Muscle of arm (tissue), 1 donor: ENCODE measurements at regions not wholly inside any gene's neighbourhood (a gene's known extent, or its start where the extent isn't known, plus 50 kb on each side); places are given as distances from the start of the nearest gene placed in this dataset.
"Not testable (repeated sequence)": the region's sequence is repeated elsewhere in the genome, so short reads cannot be mapped to it uniquely, and the experiment has no call there.

Experiments
- DNase-seq: peaks from one replicate; pipeline ENCODE4 v3.0.0-alpha.2; 2013

DNA sequence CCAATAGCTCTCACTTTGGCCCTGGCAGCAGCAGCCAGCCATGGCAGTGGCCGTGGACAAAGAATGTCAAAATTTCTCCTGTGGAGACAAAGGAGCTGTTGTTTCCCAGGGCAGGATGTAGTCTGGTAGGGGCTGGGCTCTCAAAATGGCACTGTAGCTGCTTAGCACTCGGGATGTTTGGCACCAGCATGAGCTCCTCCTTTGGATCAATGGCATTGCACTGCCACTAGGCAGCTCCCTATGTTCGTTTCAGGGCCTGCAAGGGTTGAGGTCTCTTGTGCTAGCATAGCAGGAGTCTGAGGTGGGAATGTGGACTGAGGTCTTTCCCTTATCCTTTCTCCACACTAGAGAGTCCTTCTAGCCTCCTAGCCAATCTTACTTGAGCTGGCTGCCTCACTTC lies 948.8 kb upstream of the FAM98A start:
- DNase-seq = no peak

DNA sequence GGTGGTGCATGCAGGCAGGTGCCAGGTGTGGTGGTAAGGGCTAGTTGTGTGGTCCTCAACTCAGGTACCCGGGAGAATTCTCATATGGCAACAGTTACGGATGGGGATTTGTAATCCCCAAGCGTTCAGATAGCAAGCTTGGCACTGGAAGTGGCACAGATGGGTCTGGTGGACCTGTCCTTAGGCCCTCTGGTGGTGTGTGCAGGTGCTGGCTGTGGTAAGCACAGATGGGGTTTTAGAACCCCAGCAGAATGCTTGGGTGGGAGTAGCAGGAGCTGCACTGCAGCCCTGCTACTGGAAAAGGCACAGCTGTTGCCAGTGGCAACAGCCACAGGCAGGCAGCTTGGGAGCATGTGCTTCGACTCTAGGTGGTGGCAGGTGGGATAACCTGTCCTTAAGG lies 948.2 kb upstream of the FAM98A start:
- DNase-seq = no peak

GRCh38 chr2:34545486-34546136 lies 946.5 kb upstream of the FAM98A start:
- DNase-seq = no peak

DNA sequence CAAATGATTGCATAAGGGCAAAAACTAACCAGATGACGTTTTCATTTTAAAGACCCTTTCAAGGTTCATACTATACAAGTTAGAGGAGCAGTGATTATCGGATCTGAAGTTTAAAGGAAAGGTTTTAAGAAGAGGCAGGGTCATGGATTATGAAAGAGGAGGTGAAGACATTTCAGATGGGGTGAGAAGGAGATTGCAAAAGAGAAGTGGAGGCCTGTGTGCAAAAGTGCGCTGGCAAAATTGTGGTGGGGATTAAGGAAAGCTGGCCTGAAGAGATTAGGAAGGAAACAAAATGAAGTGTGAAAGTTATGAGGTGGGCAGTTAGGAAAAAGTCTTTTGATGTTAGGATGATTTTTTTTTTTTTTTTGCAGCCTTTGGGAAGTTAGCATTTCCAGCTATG lies 935.7 kb upstream of the FAM98A start:
- DNase-seq = no peak

DNA sequence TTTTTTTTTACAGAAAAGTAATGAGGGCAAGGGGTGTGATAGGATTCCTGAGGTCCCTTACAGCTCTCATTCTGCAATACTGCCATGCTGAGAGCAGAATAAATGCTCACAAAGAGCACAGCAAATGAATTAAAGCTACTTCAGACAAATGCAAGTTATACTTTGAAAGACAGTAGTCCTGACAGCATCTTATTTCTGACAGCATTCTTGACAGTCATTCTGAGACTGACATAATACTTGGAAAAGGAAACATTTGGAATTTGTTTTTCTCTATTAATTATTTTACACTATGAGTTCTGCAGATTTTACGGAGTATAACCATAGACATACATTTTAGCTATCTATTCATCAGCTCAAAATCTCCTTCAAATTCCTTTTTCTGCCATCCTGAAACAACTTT lies 935.2 kb upstream of the FAM98A start:
- DNase-seq = no peak

GRCh38 chr2:34533585-34534183 lies 934.6 kb upstream of the FAM98A start:
- no peak for DNase-seq

DNA sequence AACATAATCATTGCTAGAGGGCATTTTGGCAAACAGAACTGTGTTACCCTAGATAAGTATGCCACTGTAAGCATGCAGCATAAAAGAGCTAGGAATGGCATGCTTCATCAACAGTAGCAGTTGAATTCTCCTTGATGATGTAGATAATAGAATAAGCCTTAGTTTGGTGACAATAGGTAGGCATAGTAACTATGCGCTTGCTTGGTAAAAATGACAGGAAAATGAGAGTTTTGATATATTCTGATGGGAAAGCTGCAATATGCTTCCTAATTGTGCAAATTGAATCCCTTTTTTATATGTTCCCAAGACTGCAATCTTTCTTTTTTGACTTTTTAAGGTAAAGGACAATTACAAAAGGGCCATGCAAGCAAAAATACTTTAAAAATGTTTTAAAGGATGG lies 930.9 kb upstream of the FAM98A start:
- no peak for DNase-seq

DNA sequence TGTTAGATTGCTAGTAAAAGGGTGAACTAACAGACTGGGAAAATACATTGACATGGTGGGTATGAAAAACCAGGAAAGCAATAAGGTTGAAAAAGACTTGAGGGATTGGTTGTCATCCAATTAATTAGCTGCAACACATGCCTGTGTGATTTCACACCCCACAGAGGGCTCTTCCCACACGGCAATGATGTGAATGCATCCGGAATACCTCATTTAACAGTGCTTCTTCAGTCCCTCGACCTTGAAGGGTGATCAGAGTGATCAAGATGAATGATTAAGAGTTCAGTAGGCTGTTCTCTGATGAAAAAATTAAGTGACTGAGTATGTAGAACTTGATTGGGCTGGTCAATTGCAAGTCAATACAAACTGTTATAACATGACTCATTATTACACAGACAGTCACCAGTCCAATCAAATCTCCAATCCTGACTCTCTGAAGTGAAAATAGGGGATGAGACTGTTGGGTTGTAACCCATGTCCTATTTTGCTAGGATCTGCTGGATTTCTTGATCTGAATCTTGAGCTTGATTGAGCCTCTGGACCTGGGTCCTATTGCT lies 924.9 kb upstream of the FAM98A start:
- no peak for DNase-seq

GRCh38 chr2:34519659-34520058 lies 920.6 kb upstream of the FAM98A start:
- no peak for DNase-seq

DNA sequence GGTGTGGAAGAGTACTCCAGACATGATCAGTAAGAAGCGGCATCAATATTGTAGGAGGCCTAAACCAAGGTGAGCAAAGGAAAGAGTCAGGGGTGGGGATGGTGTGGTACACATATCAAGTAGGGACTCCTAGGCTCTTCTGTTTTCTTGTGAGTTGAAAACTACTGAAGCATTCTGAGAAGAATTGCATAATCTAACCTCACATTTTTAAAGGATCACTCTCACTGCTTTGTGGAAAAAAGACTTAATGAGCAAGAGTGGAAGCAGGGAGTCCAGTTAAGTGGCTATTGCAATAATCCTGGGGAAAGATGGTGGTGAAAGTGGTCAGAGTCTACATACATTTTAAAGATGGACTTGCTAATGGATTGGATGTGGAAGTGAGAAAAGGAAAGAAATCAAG lies 899.5 kb upstream of the FAM98A start:
- no peak for DNase-seq

GRCh38 chr2:34494192-34494591 lies 895.1 kb upstream of the FAM98A start:
- not testable (repeated sequence) for DNase-seq

GRCh38 chr2:34492561-34493455 lies 893.7 kb upstream of the FAM98A start:
- no peak for DNase-seq

DNA sequence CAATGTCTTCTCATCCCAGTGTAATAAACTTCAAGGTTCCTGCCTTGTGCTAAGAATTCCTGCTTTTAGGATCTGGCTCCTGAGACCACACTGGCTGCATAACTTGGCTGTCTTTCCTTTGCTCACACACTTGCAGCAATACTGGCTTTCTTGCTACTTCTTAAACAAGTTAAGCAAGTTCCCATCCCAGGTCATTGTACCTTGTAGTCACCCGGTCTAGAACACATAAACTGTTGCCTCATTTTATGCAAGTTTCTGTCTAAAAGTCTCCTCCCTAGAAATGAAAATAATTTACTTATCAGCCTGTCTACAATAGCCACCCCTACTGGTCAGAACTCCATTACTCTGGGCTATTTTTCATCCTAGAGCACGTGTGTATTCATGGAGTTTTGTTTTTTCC lies 887.9 kb upstream of the FAM98A start:
- DNase-seq = no peak

DNA sequence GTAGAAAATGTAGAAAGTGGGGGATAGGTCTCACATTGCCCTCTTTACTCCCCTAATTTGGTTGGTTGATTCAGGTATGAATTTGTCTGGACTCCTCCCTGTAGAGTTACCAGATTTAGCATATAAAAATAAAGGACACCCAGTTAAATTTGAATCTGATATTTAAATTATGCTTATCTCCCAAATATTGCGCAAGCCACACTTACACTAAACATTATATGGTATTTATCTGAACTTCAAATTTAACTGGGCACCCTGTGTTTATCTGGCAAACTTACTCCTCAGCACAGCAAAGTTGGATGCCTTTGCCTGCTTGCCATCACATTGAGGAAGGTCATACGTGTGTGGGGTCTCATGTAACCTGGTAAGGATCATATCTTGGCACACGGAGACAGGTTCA lies 882.4 kb upstream of the FAM98A start:
- no peak for DNase-seq

DNA sequence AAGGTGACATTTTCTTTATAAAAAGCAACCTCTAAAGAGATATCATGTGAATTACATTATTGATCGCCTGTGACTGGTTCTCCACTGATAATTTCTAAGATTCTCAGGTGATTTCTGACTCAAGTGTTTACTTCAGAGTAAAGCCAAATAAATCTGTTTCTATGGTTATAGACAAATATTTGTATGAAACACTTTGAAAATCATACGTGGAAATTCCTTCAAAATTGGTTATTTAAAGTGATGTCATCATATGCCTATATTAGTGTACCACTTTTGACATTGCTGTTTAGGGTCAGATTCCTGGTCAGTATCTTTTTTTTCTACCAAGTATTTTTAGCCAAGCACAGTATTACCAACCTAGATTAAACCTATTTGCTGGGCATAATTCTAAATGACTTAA lies 881.3 kb upstream of the FAM98A start:
- no peak for DNase-seq

DNA sequence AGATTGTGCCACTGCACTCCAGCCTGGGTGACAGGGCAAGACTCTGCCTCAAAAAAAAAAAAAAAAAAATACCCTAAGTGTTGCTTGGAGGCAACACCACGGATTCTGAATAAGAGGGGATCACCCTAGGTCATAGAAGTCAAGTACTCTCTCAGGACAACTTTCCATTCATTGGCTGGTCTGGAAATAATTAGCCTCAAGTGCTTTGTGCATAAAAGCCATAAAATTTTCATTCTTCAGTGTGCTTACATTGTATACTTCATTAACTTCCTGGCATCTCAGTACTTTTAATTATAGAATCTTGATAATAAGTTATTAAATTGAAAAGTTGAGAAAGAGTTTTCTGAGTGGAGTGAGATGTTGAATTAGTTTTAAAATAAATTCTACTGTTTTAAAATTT lies 876.1 kb upstream of the FAM98A start:
- DNase-seq = no peak

DNA sequence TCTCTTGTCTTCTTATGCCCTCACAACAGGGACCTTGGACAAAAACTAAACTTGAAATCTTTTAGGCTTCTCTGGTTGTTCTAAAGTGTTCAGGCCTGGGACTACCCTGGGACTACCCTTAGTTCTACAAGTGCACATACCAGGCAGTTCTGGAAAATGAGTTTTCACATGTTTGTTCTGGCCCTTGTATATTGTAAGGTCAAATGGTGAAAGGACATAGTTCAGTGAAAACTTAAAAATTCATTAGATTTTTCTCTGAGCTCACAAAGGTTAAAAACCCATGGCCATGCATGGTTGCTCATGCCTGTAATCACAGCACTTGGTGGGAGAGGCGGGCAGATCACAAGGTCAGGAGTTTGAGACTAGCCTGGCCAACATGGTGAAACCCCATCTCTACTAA lies 875.5 kb upstream of the FAM98A start:
- DNase-seq = no peak

DNA sequence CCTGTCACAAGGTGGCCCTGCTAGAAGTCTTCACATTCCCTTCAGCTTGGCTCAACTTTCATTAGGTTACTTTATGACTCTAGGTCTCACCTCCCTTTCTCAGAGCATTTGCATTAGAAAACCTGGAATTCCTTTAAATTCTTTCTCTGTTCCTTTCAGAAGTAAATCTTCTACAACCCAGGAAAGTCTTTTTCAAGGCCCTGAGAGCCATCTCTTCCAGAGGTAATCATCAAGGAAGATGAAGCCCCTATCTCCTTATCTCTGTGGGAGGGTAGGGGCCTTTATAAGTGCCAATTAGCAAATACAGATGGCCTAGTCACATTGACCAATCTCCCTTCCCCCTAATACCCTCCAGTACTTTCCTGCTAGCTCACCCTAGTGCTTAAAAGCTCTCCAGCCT lies 848.0 kb upstream of the FAM98A start:
- no peak for DNase-seq

GRCh38 chr2:34423301-34423700 lies 824.2 kb upstream of the FAM98A start:
- no peak for DNase-seq

DNA sequence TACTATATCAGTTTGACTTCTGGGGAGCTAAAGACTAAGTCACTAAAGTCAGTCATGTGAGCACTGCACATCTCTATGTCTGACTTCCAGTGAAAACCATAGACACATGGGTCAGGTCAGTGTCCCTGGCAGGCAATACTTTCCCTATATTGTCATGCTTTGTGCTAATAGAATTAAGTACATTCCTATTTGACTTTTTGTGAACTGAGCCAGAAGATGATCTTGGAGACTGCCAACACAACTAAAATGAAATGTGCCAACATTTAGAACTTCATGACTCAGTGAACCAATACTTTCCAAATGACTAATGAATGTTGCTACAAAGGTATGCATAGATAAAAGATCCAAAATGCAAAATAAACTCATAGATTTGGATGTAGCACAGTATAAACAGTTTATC lies 820.8 kb upstream of the FAM98A start:
- no peak for DNase-seq

GRCh38 chr2:34416856-34417255 lies 817.8 kb upstream of the FAM98A start:
- no peak for DNase-seq

GRCh38 chr2:34414856-34415255 lies 815.8 kb upstream of the FAM98A start:
- DNase-seq = no peak

DNA sequence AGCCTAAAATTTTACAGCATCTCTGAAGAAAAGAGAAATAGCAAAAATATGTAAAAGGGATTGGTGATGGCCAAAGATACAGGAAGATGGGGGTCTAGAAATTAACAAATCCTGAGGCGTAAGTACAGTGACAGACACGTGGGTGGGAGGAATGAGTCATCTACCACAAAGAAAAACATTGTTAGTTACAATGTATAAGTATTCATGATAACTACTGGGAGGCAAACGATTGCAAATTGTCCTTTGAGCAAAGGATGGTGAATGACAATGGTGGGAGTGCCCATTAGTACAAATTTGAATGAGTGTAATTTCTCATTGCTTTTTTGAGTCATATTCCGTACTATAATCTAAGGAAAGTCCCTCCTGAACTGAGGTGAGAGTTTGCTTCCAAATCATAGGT lies 809.0 kb upstream of the FAM98A start:
- DNase-seq = no peak
